Pancreas (tissue), 10 donors: ENCODE measurements at regions not wholly inside any gene's neighbourhood (a gene's known extent, or its start where the extent isn't known, plus 50 kb on each side); places are given as distances from the start of the nearest gene placed in this dataset.
A peak's percentile ranks its signal among the peaks of the same experiment; 100 is the strongest.

Experiments used
- ATAC-seq, 4 donors: fragments of 200-7000 bp; cut with Tn5 transposase; one replicate each; pipeline versions ENCODE4 v1.8.0 to v1.9.1; 2020; ENCODE audit warnings: mild to moderate bottlenecking in 4 of 4, moderate library complexity in 4 of 4
- DNase-seq, 6 donors: peaks; one replicate each; pipeline ENCODE4 v3.0.0-alpha.2; 2020
- FAIRE-seq: peaks from 2 replicates; lab custom pipeline; 2012; peaks lifted over from hg19 to GRCh38; lab: Jason Lieb, UNC
- H3K27ac ChIP-seq, 4 donors: fragments of 200-600 bp; sonication (generic); 1 replicate in 3 of 4; 2 replicates in 1 of 4; pipeline versions ENCODE4 v1.5.0 to v1.8.0; 2020
- H3K27me3 ChIP-seq, 4 donors: fragments of 200-600 bp; one replicate each; pipeline ENCODE4 v1.8.0; 2021
- H3K36me3 ChIP-seq, 3 donors: fragments of 200-600 bp; sonication (generic) in 1 of 3; one replicate each; pipeline versions ENCODE4 v1.5.0 to v1.8.0; 2020 to 2021
- H3K4me1 ChIP-seq, 3 donors: fragments of 200-600 bp; one replicate each; pipeline ENCODE4 v1.8.0; 2021
- H3K4me3 ChIP-seq, 4 donors: fragments of 200-600 bp; sonication (generic) in 2 of 4; one replicate each; pipeline versions ENCODE4 v1.5.0 to v1.8.0; 2020 to 2021
- H3K9me3 ChIP-seq, 4 donors: fragments of 200-600 bp; one replicate each; pipeline ENCODE4 v1.8.0; 2021
- CTCF ChIP-seq, 4 donors: fragments of 200-600 bp; sonication (generic) in 3 of 4; IDR thresholded peaks; one replicate each; pipeline versions ENCODE4 v1.5.0 to v1.8.0; 2021; ENCODE audit warnings: antibody characterized with exemption in 4 of 4
- WGBS, 2 donors: extraction: QIAGEN DNeasy Blood & Tissue Kit; methylation state at CpG; one replicate each; pipeline ENCODE4 v1.1.7; 2013; 5-methylcytosine and 5-hydroxymethylcytosine counted together
- intact Hi-C, 3 donors: fragments of 100-400 bp; cut with DNase I; formaldehyde crosslinking; loops; one replicate each; pipeline versions ENCODE4 v1.11.1 to v1.14.2; 2022
- donor health status: healthy with polysubstance abuse.
- donor health status: DM: no; HTN: no; CAD: no; lungs with moderate emphysema.
- donor health status: DM: no; HTN: no; CAD: no.
- donor health status: control.
- donor health status: control.
- donor health status: Bipolar disorder and iron deficiency.
- donor health status: DM: yes; HTN: yes; CAD: no.
- donor health status: DM: no; HTN: no; CAD: no.
- donor health status: DM: no; HTN: no; CAD: no.
- donor health status: DM: yes; HTN: yes; CAD: no.

GRCh38 chr15:39270934-39271333 is 309.9 kb upstream of the THBS1 start:
- FAIRE-seq = no peak

GRCh38 chr15:39272901-39273300 is 308.0 kb upstream of the THBS1 start:
- Histone ChIP-seq H3K4me3 (peak overlapping the region in 2 of 4 donors; percentile 33 to 38), H3K27ac (peak overlapping the region in 3 of 4 donors; percentile 83 to 87 (median 83)), H3K27me3 (no peaks in the 10 kb centered on the region), H3K9me3 (no peaks in the 10 kb centered on the region), H3K4me1 (peaks cover 25 to 53% (median 32%) of the 10 kb centered on the region in 3 donors), H3K36me3 (no peaks in the 10 kb centered on the region)
- no peak for TF ChIP-seq CTCF (IDR thresholded peaks at IDR 0.05)
- 48 to 55% methylated on average over 2 of the region's 2 CpGs for WGBS, 2 donors
- intact Hi-C loops = loop anchor here in 1 of 3 donors (10.0 kb wide), 1 partner anchor 58 kb away; no protein-coding TSS in a partner anchor
- FAIRE-seq (no peak), DNase-seq (peak in 3 of 6 donors; percentile 25 to 61 (median 42)), ATAC-seq (peak; percentile 20 to 47 (median 36))

More at GRCh38 chr15:39270934-39271333, 309.9 kb upstream of the THBS1 start:
- Histone ChIP-seq H3K27me3 (no peaks in the 10 kb centered on the region), H3K36me3 (no peaks in the 10 kb centered on the region), H3K4me3 (peak overlapping the region in 1 of 4 donors; percentile 38), H3K27ac (peak overlapping the region in 1 of 4 donors; percentile 87), H3K4me1 (peaks cover 20 to 48% (median 46%) of the 10 kb centered on the region in 3 donors), H3K9me3 (no peaks in the 10 kb centered on the region)
- no peak for ATAC-seq
- 91 to 98% methylated on average over 7 of the region's 7 CpGs for WGBS, 2 donors
- intact Hi-C loops = loop anchor here in 1 of 3 donors (10.0 kb wide), 1 partner anchor 56 kb away; no protein-coding TSS in a partner anchor
- TF ChIP-seq CTCF (IDR thresholded peaks at IDR 0.05) = no peak
- no peak for DNase-seq

- peak; percentile 26 for FAIRE-seq
- TF ChIP-seq CTCF (IDR thresholded peaks at IDR 0.05) = no peak
- 12 to 13% methylated on average over 4 of the region's 4 CpGs for WGBS, 2 donors
- no peaks in the 10 kb centered on the region for H3K9me3 ChIP-seq
- DNase-seq = peak in 4 of 6 donors; percentile 62 to 95 (median 94)
- peak overlapping the region; percentile 60 to 87 (median 83) for H3K27ac ChIP-seq
- no peaks in the 10 kb centered on the region for H3K36me3 ChIP-seq
- peak overlapping the region in 2 of 4 donors; percentile 33 to 38 for H3K4me3 ChIP-seq
- intact Hi-C loops = loop anchor here in 1 of 3 donors (10.0 kb wide), 1 partner anchor 59 kb away; no protein-coding TSS in a partner anchor
- H3K27me3 ChIP-seq = no peaks in the 10 kb centered on the region
- ATAC-seq = peak; percentile 80 to 87 (median 84)
- H3K4me1 ChIP-seq = peaks cover 20 to 49% (median 31%) of the 10 kb centered on the region in 3 donors
Observed at GRCh38 chr15:39273717-39274411, 307.0 kb upstream of the THBS1 start.

GRCh38 chr15:39275066-39275465 is 305.8 kb upstream of the THBS1 start:
- intact Hi-C loops = loop anchor here in 1 of 3 donors (10.0 kb wide), 1 partner anchor 60 kb away; no protein-coding TSS in a partner anchor
- FAIRE-seq (no peak), DNase-seq (peak in 2 of 6 donors; percentile 26 to 55), ATAC-seq (peak in 1 of 4 donors; percentile 3)
- Histone ChIP-seq H3K27me3 (no peaks in the 10 kb centered on the region), H3K9me3 (no peaks in the 10 kb centered on the region), H3K4me3 (no peak overlapping the region), H3K4me1 (peaks cover 17 to 41% (median 24%) of the 10 kb centered on the region in 3 donors), H3K27ac (peak overlapping the region in 2 of 4 donors; percentile 60 to 78), H3K36me3 (no peaks in the 10 kb centered on the region)
- WGBS, 2 donors = 58 to 71% methylated on average over 3 of the region's 3 CpGs
- no peak for TF ChIP-seq CTCF (IDR thresholded peaks at IDR 0.05)
